Liver (tissue), 3 donors: ENCODE measurements at regions not wholly inside any gene's neighbourhood (a gene's known extent, or its start where the extent isn't known, plus 50 kb on each side); places are given as distances from the start of the nearest gene placed in this dataset.

Experiments
- RAD21 ChIP-seq, 2 donors: IDR thresholded peaks; 2 replicates each; pipeline ENCODE4 v1.6.1; 2016; ENCODE audit warnings: antibody characterized with exemption in 2 of 2, mild to moderate bottlenecking in 2 of 2
- REST ChIP-seq: IDR thresholded peaks from 2 replicates; pipeline ENCODE4 v1.6.1; 2016; ENCODE audit warnings: antibody characterized with exemption, mild to moderate bottlenecking
- SP1 ChIP-seq: IDR thresholded peaks from 2 replicates; pipeline ENCODE4 v1.6.1; 2018; ENCODE audit warnings: antibody characterized with exemption, mild to moderate bottlenecking
- TAF1 ChIP-seq: conservative IDR thresholded peaks from 2 replicates; pipeline ENCODE4 v1.6.1; 2016; ENCODE audit warnings: antibody characterized with exemption, mild to moderate bottlenecking
- YY1 ChIP-seq: IDR thresholded peaks from 2 replicates; pipeline ENCODE4 v1.6.1; 2016; ENCODE audit warnings: antibody characterized with exemption, mild to moderate bottlenecking
- TF ChIP-seq, protein P1 (sequence below): fragments of 150-350 bp; IDR thresholded peaks from 2 replicates; pipeline ENCODE4 v1.5.1; 2017; ENCODE audit warnings: improper control_type of control experiment, low read depth, low read length; ENCODE audit not compliant: missing input control
- TF ChIP-seq, protein P2 (sequence below): IDR thresholded peaks from 2 replicates; pipeline ENCODE4 v1.6.1; 2016; ENCODE audit warnings: antibody characterized with exemption
- TF ChIP-seq, protein P3 (sequence below): IDR thresholded peaks from 2 replicates; pipeline ENCODE4 v1.6.1; 2016; ENCODE audit warnings: antibody characterized with exemption
- donor health status: healthy.
- donor health status: healthy.

- TF ChIP-seq, protein P1, sequence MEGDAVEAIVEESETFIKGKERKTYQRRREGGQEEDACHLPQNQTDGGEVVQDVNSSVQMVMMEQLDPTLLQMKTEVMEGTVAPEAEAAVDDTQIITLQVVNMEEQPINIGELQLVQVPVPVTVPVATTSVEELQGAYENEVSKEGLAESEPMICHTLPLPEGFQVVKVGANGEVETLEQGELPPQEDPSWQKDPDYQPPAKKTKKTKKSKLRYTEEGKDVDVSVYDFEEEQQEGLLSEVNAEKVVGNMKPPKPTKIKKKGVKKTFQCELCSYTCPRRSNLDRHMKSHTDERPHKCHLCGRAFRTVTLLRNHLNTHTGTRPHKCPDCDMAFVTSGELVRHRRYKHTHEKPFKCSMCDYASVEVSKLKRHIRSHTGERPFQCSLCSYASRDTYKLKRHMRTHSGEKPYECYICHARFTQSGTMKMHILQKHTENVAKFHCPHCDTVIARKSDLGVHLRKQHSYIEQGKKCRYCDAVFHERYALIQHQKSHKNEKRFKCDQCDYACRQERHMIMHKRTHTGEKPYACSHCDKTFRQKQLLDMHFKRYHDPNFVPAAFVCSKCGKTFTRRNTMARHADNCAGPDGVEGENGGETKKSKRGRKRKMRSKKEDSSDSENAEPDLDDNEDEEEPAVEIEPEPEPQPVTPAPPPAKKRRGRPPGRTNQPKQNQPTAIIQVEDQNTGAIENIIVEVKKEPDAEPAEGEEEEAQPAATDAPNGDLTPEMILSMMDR, result no peak
- TF ChIP-seq RAD21 (IDR thresholded peaks at IDR 0.05), result no peak
- TF ChIP-seq, protein P2, sequence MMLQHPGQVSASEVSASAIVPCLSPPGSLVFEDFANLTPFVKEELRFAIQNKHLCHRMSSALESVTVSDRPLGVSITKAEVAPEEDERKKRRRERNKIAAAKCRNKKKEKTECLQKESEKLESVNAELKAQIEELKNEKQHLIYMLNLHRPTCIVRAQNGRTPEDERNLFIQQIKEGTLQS, result no peak
- no peak for TF ChIP-seq SP1
- no peak for TF ChIP-seq YY1
- TF ChIP-seq REST, result no peak
- TF ChIP-seq TAF1, result no peak
- TF ChIP-seq, protein P3, sequence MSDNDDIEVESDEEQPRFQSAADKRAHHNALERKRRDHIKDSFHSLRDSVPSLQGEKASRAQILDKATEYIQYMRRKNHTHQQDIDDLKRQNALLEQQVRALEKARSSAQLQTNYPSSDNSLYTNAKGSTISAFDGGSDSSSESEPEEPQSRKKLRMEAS, result no peak
Measured at GRCh38 chr5:5941486-5941885, 436.9 kb downstream of the MED10 start.
